Hepatocyte (in vitro differentiated cells): ENCODE measurements at regions not wholly inside any gene's neighbourhood (a gene's known extent, or its start where the extent isn't known, plus 50 kb on each side); places are given as distances from the start of the nearest gene placed in this dataset.

Experiments
- DNase-seq: peaks from one replicate; pipeline ENCODE4 v3.0.0-alpha.2; 2016; ENCODE audit warnings: low spot score
- H2AFZ ChIP-seq: fragments of 200-600 bp; sonication (generic); 2 replicates; pipeline ENCODE4 v1.6.0; 2016; ENCODE audit warnings: antibody characterized with exemption, mild to moderate bottlenecking
- H3K27ac ChIP-seq: fragments of 200-600 bp; sonication (generic); 2 replicates; pipeline ENCODE4 v1.5.1; 2016; ENCODE audit warnings: mild to moderate bottlenecking
- H3K27me3 ChIP-seq: fragments of 200-600 bp; sonication (generic); 2 replicates; pipeline ENCODE4 v1.6.1; 2016
- H3K36me3 ChIP-seq: fragments of 200-600 bp; sonication (generic); replicated peaks from 2 replicates; pipeline ENCODE4 v1.5.1; 2016; ENCODE audit warnings: low read depth; ENCODE audit not compliant: insufficient read depth
- H3K4me1 ChIP-seq: fragments of 200-600 bp; sonication (generic); 2 replicates; pipeline ENCODE4 v1.5.1; 2016; ENCODE audit warnings: mild to moderate bottlenecking, moderate library complexity; ENCODE audit not compliant: insufficient read depth
- H3K4me2 ChIP-seq: fragments of 200-600 bp; sonication (generic); 2 replicates; pipeline ENCODE4 v1.6.0; 2016
- H3K4me3 ChIP-seq: fragments of 200-600 bp; sonication (generic); 2 replicates; pipeline ENCODE4 v1.5.1; 2016; ENCODE audit warnings: mild to moderate bottlenecking
- H3K79me2 ChIP-seq: fragments of 200-600 bp; sonication (generic); 2 replicates; pipeline ENCODE4 v1.6.0; 2017; ENCODE audit warnings: mild to moderate bottlenecking
- H3K9me2 ChIP-seq: fragments of 200-600 bp; sonication (generic); replicated peaks from 2 replicates; pipeline ENCODE4 v1.6.0; 2017; ENCODE audit warnings: mild to moderate bottlenecking; ENCODE audit not compliant: insufficient read depth
- H3K9me3 ChIP-seq: fragments of 200-600 bp; sonication (generic); 2 replicates; pipeline ENCODE4 v1.5.1; 2016; ENCODE audit warnings: low read depth, mild to moderate bottlenecking
- H4K20me1 ChIP-seq: fragments of 200-600 bp; sonication (generic); 2 replicates; pipeline ENCODE4 v1.6.0; 2016; ENCODE audit warnings: mild to moderate bottlenecking; ENCODE audit not compliant: insufficient read depth, poor library complexity, severe bottlenecking
- EZH2 ChIP-seq: fragments of 200-600 bp; sonication (generic); IDR thresholded peaks from 2 replicates; pipeline ENCODE4 v1.6.1; 2016; ENCODE audit warnings: antibody characterized with exemption, mild to moderate bottlenecking, borderline replicate concordance
- EZH2phosphoT487 ChIP-seq: fragments of 200-600 bp; sonication (generic); IDR thresholded peaks from one replicate; pipeline ENCODE4 v1.6.1; 2018; ENCODE audit warnings: antibody characterized with exemption, mild to moderate bottlenecking, low read depth, moderate library complexity; ENCODE audit not compliant: unreplicated experiment, severe bottlenecking
- WGBS: methylation state at CpG from one replicate; pipeline ENCODE4 v1.1.6; 2016; ENCODE audit warnings: low lambda C conversion rate; ENCODE audit errors: missing lambda C conversion rate; 5-methylcytosine and 5-hydroxymethylcytosine counted together
- TF ChIP-seq, protein P1 (sequence below): fragments of 200-600 bp; sonication (generic); IDR thresholded peaks from 2 replicates; pipeline ENCODE4 v1.5.1; 2016; ENCODE audit warnings: antibody characterized with exemption, mild to moderate bottlenecking; ENCODE audit not compliant: poor library complexity

DNA sequence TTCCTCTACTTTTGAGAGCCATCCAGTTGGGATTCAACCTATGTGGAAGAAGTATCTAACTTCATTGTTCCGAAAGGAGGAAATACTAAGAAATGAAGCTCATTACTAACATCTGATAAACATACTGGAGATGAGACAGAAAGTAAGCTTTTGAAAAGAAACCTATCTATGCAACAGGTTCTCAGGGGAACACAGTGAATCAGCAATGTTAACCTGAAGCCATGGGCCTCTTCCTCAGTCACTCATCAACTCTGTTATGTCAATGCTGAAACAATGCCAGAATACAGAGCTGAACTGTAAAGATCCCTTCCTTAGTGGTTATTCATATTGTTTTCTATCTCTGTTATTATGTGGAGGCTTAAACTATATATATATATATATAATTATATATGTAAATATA is 55.5 kb upstream of the ESRRG start:
- Histone ChIP-seq H3K27ac (no peak overlapping the region), H3K4me1 (no peaks in the 10 kb centered on the region), H3K9me3 (no peaks in the 10 kb centered on the region), H3K9me2 (no peaks in the 10 kb centered on the region), H3K4me2 (no peak overlapping the region), H4K20me1 (no peaks in the 10 kb centered on the region), H3K36me3 (no peaks in the 10 kb centered on the region), H2AFZ (no peak overlapping the region), H3K4me3 (no peak overlapping the region), H3K79me2 (no peaks in the 10 kb centered on the region), H3K27me3 (no peaks in the 10 kb centered on the region)
- no peak for DNase-seq
- 100% methylated on average over 1 of the region's 1 CpG for WGBS
- no peak for TF ChIP-seq EZH2phosphoT487
- TF ChIP-seq EZH2 = no peak
- TF ChIP-seq, protein P1, sequence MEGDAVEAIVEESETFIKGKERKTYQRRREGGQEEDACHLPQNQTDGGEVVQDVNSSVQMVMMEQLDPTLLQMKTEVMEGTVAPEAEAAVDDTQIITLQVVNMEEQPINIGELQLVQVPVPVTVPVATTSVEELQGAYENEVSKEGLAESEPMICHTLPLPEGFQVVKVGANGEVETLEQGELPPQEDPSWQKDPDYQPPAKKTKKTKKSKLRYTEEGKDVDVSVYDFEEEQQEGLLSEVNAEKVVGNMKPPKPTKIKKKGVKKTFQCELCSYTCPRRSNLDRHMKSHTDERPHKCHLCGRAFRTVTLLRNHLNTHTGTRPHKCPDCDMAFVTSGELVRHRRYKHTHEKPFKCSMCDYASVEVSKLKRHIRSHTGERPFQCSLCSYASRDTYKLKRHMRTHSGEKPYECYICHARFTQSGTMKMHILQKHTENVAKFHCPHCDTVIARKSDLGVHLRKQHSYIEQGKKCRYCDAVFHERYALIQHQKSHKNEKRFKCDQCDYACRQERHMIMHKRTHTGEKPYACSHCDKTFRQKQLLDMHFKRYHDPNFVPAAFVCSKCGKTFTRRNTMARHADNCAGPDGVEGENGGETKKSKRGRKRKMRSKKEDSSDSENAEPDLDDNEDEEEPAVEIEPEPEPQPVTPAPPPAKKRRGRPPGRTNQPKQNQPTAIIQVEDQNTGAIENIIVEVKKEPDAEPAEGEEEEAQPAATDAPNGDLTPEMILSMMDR = no peak

DNA sequence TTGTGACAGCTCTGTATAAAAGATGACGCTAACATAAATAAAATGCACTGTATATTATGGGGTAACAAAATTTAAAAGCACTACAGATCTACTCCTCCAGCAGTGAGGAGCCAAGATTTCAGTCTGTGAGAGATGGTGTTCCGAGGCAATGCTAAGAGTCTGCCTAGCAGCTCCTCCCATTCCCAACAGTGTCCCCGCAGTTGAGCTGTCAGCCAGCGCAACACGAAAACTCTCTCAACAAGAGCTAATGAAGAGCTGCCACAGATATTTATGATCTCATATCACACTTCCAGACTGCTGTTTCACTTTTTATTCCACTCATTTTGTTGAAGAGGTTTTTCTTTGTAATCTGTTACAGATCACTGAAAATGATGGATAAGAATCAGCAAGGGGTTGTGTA is 53.9 kb upstream of the ESRRG start:
- no peak for TF ChIP-seq EZH2
- TF ChIP-seq, protein P1 = no peak
- no peak for TF ChIP-seq EZH2phosphoT487

More for the DNA sequence above, 53.9 kb upstream of the ESRRG start:
- WGBS = 89% methylated on average over 5 of the region's 5 CpGs
- no peaks in the 10 kb centered on the region for H4K20me1 ChIP-seq
- H3K27me3 ChIP-seq = no peaks in the 10 kb centered on the region
- no peak overlapping the region for H3K27ac ChIP-seq
- no peaks in the 10 kb centered on the region for H3K9me3 ChIP-seq
- H3K4me1 ChIP-seq = no peaks in the 10 kb centered on the region
- no peaks in the 10 kb centered on the region for H3K36me3 ChIP-seq
- no peak overlapping the region for H3K4me3 ChIP-seq
- no peak overlapping the region for H2AFZ ChIP-seq
- H3K4me2 ChIP-seq = no peak overlapping the region
- H3K79me2 ChIP-seq = no peaks in the 10 kb centered on the region
- no peak for DNase-seq
- no peaks in the 10 kb centered on the region for H3K9me2 ChIP-seq
